Dedifferentiated amniotic fluid mesenchymal stem cell (primary cell): ENCODE measurements at regions not wholly inside any gene's neighbourhood (a gene's known extent, or its start where the extent isn't known, plus 50 kb on each side); places are given as distances from the start of the nearest gene placed in this dataset.
"Not testable (repeated sequence)": the region's sequence is repeated elsewhere in the genome, so short reads cannot be mapped to it uniquely, and the experiment has no call there.

Experiments
- DNase-seq: peaks from one replicate; pipeline ENCODE4 v3.0.0-alpha.2; 2016; ENCODE audit errors: extremely low spot score

DNA sequence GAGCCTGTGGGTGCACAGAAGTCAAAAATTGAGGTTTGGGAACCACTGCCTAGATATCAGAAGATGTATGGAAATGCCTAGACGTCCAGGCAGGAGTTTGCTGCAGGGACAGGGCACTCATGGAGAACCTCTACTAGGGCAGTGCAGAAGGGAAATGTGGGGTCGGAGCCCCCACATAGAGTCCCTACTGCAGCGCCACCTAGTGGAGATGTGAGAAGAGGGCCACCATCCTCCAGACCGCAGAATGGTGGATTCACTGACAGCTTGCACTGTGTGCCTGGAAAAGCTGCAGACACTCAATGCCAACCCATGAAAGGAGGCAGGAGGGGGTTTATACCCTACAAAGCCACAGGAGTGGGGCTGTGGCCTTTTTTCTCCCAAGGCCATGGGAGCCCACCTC is 159.0 kb upstream of the ROPN1B start:
- not testable (repeated sequence) for DNase-seq

DNA sequence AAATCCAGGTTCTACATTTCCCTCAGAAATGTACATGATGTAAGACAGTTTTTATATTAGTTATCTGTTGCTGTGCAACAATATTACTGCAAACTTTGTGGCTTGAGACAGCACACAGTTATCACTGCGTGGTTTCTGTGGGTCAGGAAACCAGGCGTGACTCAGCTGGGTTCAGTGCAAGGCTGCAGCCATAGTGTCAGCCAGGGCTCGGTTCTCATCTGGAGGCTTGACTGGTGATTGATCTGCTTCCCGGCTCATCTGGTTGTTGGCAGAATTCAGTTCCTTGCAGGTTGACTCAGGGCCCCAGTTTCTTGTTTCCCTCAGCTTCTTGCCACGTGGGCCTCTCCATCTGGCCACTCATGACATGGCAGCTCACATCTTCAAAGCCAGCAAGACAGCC is 146.8 kb upstream of the ROPN1B start:
- not testable (repeated sequence) for DNase-seq

DNA sequence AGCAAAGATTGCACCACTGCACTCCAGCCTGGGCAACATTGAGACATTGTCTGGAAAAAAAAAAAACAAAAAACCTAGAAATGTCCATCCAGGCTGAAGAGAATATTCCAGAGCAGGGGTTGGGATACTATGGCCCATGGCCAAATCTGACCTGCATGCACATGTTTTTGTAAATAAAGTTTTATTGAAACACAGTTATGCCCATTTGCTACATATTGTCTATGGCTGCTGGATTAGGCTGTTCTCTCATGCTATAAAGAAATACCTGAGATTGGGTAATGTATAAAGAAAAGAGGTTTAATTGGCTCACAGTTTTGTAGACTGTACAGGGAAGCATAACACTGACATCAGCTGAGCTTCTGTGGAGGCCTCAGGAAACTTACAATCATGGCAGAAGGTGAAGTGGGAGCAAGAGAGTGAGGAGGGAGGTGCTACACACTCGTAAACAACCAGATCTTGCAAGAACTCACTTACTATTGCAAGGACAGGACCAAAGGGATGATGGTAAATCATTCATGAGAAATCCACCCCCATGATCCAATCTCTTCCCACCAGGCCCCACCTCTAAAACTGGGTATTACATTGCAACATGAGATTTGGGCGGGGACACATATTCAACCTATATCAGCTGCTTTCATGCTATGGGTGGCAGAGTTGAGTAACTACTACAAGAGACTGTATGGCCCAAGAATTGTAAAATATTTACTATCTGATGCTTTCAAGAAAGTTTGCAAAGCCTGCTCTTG is 137.8 kb upstream of the ROPN1B start:
- not testable (repeated sequence) for DNase-seq

DNA sequence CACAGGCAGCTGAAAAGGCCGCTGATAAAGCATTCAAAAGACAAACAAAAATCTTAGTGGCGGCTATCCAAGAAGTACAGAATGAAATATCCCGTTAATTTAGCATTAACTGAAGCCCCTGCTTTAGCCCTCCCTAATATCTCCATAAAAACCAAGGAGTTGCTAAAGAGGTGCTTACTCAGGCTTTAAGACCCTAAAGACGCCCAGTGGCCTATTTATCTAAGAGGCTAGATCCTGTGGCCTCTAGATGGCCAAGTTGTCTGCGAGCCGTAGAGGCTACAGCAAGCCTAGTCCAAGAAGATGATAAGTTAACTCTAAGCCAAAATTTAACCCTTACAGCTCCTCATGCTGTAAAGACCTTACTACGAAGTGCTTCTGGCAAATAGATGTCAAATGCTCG is 133.4 kb upstream of the ROPN1B start:
- not testable (repeated sequence) for DNase-seq

DNA sequence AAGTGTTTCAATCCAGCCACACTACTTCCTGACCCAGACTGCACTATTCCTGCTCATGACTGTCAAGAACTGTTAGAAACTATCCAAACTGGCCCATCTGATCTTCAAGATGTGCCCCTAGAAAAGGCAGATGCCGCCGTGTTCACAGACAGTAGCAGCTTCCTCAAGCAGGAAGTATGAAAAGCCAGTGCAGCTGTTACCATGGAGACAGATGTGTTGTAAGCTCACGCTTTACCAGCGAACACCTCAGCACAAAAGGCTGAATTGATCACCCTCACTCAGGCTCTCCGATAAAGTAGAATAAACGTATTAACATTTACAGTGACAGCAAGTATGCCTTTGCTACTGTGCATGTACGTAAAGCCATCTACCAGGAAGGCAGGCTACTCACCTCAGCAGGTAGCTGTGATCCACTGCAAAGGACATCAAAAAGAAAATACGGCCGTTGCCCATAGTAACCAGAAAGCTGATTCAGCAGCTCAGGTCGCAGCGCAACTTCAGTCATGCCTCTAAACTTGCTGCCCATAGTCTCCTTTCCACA is 132.9 kb upstream of the ROPN1B start:
- DNase-seq: not testable (repeated sequence)

DNA sequence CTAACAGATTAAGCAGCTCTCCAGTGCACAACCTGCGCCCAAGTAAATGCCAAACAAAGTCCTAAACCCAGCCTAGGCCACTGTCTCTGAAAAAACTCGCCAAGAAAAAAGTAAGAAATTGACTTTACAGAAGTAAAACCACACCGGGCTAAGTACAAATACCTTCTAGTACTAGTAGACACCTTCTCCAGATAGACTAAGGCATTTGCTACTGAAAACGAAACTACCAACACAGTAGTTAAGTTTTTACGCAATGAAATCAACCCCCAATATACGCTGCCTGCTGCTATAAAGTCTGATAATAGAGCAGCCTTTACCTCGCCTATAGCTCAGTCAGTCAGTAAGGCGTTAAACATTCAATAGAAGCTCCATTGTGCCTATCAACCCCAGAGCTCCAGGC is 132.2 kb upstream of the ROPN1B start:
- DNase-seq: not testable (repeated sequence)

DNA sequence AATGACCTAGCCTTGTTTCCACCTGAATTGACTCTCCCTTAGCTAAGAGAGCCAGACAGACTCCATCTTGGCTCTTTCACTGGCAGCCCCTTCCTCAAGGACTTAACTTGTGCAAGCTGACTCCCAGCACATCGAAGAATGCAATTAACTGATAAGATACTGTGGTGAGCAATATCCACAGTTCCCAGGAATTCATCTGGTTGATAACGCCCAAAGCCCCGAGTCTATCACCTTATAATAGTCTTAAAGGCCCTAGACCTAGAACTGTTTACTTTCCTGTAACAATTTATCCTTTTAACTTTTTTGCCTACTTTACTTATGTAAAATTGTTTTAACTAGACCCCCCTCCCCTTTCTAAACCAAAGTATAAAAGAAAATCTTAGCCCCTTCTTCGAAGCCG is 130.1 kb upstream of the ROPN1B start:
- DNase-seq: not testable (repeated sequence)

DNA sequence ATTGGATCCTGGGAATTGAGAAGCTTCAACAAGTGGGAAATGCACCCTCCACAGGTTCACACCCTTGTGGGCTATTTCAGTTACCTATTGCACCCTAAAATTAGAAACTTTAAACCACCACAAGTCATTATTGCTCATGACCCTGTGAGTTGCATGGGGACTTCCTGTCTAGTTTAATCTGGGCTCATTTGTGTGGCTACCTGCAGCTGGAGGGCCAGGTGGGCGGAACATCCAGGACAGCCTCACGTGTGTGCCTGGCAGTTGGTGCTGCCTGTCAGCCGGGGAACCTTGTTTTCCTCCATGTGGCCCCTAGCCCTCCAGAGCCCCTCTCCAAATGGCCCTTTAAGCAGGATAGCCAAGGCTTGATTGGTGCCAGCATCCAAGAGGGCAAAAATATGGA is 128.5 kb upstream of the ROPN1B start:
- not testable (repeated sequence) for DNase-seq

DNA sequence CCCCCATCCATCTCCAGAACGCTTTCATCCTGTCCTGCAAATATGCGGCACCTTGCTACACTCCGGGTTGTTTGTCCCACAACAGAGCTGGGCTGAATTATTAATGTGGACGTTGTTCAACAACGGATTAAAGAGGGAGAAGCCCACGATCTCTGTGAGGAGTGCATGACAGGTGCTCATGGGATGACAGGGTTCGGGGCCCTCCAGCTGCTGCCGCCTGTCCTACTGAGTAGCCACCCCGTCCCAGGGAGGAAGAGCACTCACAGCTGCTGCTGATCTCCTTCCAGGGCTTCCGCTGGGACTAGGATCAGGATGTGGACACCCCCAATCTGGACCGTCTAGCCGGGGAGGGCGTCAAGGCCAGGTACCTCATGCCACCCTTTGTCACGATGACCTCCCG is 121.0 kb upstream of the ROPN1B start:
- DNase-seq: not testable (repeated sequence)

DNA sequence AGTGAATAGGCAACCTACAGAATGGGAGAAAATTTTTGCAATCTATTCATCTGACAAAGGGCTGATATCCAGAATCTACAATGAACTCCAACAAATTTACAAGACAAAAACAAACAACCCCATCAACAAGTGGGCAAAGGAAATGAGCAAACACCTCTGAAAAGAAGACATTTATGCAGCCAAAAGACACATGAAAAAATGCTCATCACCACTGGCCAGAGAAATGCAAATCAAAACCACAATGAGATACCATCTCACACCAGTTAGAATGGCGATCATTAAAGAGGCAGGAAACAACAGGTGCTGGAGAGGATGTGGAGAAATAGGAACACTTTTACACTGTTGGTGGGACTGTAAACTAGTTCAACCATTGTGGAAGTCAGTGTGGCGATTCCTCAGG is 114.0 kb upstream of the ROPN1B start:
- not testable (repeated sequence) for DNase-seq

DNA sequence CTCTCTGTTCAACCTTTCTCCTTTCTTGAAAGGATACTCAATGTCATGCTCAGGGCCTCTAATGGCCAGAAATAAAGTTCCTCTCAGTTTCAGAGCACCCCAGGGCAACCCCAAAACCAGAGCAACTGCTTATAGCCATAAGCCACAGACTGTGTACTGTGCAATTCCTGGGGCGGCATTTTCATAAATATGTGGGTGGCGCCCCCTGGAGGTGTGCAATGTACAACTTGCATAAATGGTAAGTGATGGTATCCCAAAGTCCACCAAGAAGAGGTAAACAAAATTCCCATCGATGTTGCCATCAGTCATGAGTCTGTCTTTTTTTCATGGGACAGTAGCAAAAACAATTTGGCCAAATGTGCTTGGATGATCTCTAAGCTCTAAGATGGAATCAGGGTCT is 108.4 kb upstream of the ROPN1B start:
- not testable (repeated sequence) for DNase-seq

DNA sequence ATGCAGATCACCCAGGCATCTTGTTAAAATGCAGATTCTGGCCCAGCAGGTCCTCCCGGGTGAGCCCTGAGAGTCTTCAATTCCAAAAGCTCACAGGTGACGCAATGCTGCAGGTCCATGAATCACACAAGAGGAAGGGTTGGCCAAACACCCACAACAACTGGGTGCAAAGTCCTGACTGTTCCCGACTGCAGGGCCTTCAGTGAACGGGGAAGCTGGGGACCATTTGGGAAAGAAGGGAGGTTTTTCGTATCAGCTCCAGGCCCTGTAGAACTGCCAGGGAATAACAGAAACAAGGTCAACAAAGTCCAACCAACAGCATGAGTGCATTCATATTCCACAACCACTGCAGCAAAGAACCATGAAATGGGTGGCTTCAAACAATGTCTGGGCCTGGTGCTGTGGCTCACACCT is 106.1 kb upstream of the ROPN1B start:
- DNase-seq: not testable (repeated sequence)

DNA sequence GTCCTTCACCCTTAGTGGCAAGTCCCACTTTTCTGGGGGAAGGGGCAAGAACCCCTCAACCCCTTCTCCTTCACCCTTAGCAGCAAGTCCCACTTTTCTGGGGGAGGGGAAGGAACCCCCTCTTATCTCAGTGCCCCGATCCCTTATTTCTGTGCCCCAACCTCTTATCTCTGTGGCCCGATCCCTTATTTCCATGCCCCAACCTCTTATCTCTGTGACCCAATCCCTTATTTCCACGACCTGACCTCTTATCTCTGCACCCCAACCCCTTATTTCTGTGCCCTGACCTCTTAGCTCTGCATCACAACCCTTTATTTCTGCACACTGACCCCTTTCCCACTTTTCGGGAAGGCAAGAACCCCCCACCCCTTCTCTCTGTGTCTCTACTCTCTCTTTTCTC is 104.4 kb upstream of the ROPN1B start:
- not testable (repeated sequence) for DNase-seq

DNA sequence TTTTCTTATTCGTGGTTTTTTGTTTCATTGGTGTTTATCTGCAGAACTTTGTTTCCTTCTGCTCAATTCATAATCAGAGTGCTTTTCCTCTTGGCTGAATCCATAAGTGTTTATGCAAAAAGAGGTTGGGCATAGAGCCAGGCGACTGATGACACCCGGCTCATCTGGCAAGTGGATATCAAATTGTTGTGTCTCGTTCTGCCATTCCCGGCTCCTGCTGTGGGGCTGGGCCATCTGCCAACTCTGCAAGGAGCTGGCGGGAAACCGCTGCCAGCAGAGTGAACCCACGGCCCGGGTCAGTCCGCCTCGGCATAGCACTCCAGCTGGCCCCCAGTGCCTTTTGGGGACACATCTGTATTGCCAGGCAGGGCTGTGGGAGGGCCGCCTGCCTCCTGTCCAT is 83.0 kb upstream of the ROPN1B start:
- DNase-seq: not testable (repeated sequence)

DNA sequence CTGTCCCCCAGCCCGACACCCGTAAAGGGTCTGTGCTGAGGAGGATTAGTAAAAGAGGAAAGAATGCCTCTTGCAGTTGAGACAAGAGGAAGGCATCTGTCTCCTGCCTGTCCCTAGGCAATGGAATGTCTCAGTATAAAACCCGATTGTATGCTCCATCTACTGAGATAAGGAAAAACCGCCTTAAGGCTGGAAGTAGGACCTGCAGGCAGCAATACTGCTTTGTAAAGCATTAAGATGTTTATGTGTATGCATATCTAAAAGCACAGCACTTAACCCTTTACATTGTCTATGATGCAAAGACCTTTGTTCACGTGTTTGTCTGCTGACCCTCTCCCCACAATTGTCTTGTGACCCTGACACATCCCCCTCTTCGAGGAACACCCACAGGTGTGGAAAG is 69.8 kb upstream of the ROPN1B start:
- DNase-seq: not testable (repeated sequence)

DNA sequence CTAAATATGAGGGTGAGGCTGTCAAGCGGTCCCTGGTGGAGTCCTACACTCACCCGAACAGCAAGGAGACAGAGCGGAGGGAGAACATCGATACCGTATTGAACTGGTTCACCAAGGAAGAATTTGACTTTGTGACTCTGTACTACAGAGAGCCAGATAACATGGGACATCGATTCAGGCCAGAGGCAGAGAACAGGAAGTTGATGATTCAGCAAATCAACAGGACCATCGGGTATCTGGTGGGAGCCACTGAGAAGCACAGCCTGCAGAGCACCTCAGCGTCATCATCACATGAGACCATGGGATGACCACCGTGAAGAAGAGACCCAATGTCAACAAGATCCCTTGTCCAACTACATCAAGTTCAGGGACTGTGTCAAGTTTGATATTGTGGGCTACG is 67.5 kb upstream of the ROPN1B start:
- not testable (repeated sequence) for DNase-seq

DNA sequence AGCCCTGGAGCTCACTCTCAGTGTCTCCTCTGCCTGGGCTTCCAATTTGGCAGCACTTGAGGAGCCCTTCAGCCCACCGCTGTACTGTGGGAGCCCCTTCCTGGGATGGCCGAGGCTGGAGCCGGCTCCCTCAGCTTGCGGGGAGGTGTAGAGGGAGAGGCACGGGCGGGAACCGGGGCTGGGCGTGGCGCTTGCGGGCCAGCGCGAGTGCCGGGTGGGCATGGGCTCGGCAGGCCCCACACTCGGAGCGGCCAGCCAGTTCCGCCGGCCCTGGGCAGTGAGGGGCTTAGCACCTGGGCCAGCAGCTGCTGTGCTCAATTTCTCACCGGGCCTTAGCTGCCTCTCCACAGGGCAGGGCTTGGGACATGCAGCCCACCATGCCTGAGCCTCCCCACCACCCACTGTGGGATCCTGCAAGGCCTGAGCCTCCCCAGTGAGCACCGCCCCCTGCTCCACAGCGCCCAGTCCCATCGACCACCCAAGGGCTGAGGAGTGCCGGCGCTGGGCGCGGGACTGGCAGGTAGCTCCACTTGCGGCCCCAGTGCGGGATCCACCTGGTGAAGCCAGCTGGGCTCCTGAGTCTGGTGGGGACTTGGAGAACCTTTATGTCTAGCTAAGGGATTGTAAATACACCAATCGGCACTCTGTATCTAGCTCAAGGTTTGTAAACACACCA is 65.1 kb upstream of the ROPN1B start:
- not testable (repeated sequence) for DNase-seq

DNA sequence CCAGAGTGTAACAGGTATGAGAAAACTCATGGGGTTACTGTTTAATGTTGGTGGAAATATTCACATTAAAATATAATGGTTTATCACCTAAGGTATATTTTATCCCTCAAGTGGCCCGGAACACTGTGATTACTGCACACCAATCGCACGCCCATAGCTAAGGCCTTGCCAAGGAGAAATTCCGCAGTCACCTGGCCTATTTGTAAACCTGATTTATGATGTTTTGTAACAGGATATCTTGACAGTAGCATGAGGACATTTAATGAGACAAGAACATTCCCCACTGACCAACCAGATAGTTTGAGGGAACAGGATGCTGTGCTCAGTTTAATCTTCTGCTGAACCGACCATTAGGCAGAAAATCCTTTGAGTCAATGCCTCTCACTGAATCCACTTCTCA is 61.7 kb upstream of the ROPN1B start:
- DNase-seq: not testable (repeated sequence)

DNA sequence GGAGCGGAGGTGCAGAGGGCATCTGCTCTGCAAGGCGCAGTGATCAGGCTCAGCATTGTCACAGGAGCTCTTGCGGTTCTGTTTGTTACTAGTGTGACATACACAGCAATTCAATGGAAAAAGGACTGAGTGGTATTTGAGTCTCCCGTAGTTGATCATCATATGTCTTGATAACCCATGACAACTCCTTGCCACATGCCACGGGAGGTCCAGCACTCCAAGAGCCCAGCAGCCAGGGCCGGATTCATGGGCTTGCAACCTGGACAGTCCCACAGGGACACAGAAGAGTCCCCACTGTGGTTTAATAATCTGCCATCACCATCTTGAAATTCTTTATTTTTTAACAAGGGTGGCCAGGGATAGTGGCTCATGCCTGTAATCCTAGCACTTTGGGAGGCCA is 58.1 kb upstream of the ROPN1B start:
- DNase-seq: not testable (repeated sequence)

DNA sequence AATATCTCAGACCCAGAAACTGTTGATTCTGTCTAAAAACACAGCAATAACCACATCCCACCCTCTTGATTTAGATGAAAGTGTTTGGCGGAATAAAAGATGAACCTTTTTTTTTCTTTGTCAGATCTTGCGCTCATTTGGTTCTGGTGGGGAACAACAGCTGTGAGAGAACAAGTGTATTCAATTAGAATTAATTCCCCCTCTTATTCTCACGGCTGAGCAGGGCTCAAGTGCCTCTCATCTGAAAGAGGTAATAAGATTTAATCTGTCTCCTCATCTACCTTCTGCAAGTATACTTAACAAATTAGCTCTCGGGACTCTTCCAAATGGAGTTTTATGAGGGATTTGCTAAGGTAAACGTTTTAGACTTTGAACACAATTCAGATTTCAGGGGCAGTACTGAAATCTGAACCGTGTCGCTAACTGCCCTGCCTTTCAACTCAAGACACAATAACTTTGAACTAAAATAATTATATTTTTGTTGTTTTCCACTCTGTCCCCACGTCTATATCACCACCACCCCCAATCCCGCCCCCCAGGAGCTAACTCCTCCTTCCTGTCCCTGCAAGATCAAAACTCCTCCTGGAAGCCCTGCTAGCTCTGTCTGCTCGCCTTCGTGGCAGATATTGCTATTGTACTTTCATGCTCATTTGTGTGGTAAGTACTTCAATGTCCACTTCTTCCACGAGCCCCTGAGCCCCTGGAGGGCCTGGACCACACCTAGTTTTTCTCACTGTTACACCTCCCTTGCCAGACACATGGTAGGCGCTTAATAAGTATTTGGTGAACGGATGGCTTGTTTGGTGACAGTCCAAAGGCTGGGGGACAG is 54.2 kb upstream of the ROPN1B start:
- not testable (repeated sequence) for DNase-seq

DNA sequence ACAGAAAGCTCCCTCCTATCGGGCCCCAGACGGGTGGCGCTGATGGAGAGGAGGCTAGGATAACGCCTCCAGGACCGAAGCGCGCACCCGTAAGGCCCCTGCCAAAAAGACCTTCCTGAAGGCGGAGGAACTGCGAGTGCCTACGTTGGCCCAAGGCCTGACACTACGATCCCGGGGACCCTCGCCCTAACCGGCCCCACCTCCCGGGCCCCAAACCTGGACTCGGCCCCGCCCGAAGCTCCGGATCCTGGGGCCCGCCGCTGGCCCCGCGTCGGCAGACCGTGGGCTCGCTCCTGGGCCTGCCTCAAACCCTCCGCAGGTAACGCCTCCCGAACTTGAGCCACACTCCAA is 53.6 kb upstream of the ROPN1B start:
- DNase-seq: not testable (repeated sequence)

DNA sequence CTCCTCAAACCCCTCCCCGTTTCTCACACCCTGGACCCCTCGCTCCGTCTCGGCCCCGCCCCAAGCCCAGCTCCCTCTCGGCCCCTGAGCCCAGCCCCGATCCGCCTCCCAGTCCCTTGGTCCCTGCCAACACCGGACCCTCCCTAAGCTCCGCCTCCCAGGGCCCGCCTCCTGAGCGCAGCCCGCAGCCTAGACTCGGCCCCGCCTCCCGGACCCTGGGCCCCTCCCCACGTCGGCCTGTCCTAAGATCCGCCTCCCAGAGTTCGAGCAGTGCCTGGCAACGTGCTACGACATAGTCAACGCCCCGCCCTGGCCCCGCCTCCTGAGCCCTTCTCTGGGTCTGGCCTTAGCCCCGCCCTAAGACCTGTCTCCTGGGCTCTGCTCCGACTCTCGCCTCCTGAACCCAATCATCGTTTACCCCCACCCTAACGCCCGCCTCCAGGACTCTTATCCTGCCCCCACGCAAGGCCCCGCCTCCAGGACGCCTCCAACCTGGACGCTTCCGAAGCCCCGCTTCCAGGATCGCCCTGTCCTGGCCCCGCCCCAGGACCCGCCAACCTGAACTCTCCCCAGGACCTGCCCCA is 53.1 kb upstream of the ROPN1B start:
- peak; percentile 99 for DNase-seq
